ENCODE measurements at regions not wholly inside any gene's neighbourhood (a gene's known extent, or its start where the extent isn't known, plus 50 kb on each side); places are given as distances from the start of the nearest gene placed in this dataset.

DNA sequence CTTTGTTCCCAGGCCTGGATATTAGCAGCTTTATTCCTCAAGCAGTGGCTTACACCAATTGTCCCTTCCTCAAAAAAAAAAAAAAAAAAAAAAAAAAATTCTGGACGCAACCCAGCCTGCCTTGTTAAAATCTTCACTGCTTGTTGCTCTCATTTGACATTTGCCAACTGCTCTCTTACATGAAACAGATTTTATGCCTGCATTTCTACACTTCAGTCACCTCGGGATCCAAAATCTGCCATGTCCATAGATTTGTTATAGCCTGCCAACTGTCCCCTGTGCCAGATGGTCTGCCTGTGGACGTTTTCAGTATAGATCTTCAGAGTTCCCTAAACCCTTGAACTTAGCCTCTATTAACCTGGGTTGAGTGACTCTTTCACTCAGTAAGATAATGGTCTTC lies 651.5 kb downstream of the FSCB start:
- TF ChIP-seq, protein P1, sequence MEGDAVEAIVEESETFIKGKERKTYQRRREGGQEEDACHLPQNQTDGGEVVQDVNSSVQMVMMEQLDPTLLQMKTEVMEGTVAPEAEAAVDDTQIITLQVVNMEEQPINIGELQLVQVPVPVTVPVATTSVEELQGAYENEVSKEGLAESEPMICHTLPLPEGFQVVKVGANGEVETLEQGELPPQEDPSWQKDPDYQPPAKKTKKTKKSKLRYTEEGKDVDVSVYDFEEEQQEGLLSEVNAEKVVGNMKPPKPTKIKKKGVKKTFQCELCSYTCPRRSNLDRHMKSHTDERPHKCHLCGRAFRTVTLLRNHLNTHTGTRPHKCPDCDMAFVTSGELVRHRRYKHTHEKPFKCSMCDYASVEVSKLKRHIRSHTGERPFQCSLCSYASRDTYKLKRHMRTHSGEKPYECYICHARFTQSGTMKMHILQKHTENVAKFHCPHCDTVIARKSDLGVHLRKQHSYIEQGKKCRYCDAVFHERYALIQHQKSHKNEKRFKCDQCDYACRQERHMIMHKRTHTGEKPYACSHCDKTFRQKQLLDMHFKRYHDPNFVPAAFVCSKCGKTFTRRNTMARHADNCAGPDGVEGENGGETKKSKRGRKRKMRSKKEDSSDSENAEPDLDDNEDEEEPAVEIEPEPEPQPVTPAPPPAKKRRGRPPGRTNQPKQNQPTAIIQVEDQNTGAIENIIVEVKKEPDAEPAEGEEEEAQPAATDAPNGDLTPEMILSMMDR (IDR thresholded peaks at IDR 0.05; ENCODE audit: borderline replicate concordance, extremely low read depth, insufficient read depth), result no peak
- peak in 1 of 5 donors; percentile 2 for DNase-seq
- no peak for FAIRE-seq
- Histone ChIP-seq H3K9me3 (ENCODE audit: control insufficient read depth in 2 of 3, insufficient read depth in 1 of 3, low read length in 3 of 3) (no peaks in the 10 kb centered on the region), H3K4me3 (ENCODE audit: low read length in 3 of 3) (no peak overlapping the region), H3K27ac (ENCODE audit: low read depth in 2 of 2, low read length in 2 of 2) (no peak overlapping the region), H3K9ac (ENCODE audit: low read length in 3 of 3) (no peak overlapping the region), H3K4me1 (ENCODE audit: control insufficient read depth in 2 of 3, insufficient read depth in 2 of 3, low read depth in 1 of 3, low read length in 3 of 3) (no peaks in the 10 kb centered on the region), H3K27me3 (ENCODE audit: control insufficient read depth, insufficient read depth, low read length) (no peaks in the 10 kb centered on the region), H3K36me3 (ENCODE audit: control insufficient read depth in 2 of 3, insufficient read depth in 3 of 3, low read length in 3 of 3) (no peaks in the 10 kb centered on the region)
- intact Hi-C loops (cut with DNase I), result no loop called here

DNA sequence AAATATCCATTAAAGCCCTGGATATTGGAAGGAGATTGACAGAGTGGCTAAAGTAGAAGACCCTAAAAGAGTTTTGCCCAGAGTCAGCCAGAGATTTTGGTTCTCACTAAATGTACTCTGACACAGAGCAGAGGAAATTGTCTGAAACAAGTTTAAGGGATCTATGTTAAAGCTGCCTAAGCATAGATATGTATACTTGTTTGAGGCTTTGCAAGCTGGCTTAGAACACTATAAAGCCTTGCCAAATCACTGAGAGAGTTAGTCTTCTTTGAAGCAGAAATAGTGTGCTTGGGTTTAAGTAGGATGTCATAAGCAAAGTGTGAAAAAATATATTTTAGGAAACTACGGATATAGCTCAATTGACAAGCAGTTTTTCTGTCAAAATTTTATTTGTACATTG lies 653.5 kb downstream of the FSCB start:
- Histone ChIP-seq H3K9ac (ENCODE audit: low read length in 3 of 3) (no peak overlapping the region), H3K4me1 (ENCODE audit: control insufficient read depth in 2 of 3, insufficient read depth in 2 of 3, low read depth in 1 of 3, low read length in 3 of 3) (no peaks in the 10 kb centered on the region), H3K4me3 (ENCODE audit: low read length in 3 of 3) (no peak overlapping the region), H3K9me3 (ENCODE audit: control insufficient read depth in 2 of 3, insufficient read depth in 1 of 3, low read length in 3 of 3) (no peaks in the 10 kb centered on the region), H3K27me3 (ENCODE audit: control insufficient read depth, insufficient read depth, low read length) (no peaks in the 10 kb centered on the region), H3K36me3 (ENCODE audit: control insufficient read depth in 2 of 3, insufficient read depth in 3 of 3, low read length in 3 of 3) (no peaks in the 10 kb centered on the region), H3K27ac (ENCODE audit: low read depth in 2 of 2, low read length in 2 of 2) (no peak overlapping the region)
- intact Hi-C loops (cut with DNase I), result no loop called here
- FAIRE-seq, result no peak
- DNase-seq, result no peak
- TF ChIP-seq, protein P1 (IDR thresholded peaks at IDR 0.05; ENCODE audit: borderline replicate concordance, extremely low read depth, insufficient read depth), result no peak

DNA sequence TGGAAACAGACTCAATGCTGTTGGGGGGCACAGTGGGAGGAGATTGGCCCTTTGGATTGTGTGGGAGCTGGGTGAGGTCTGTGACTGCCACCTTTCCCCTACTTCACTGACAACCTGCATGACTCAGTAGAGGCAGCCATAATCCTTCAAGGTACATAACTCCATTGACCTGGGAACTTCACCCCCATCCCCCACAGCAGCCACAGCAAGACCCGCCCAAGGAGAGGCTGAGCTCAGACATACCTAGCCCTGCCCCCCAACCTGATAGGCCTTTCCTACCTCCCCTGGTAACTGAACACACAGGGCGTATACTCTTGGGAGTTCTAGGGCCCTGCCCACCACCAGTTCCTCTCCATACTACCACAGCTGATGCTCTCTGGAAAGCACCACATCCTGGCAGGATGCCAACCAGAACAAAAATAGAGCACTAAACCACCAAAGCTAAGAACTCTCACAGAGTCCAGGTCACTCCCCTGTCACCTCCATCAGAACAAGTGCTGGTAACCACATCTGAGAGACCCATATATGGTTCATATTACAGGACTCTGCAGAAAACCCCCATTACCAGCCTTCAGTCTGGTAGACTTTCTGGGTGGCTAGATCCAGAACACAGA lies 703.9 kb downstream of the FSCB start:
- DNase-seq (no peak), FAIRE-seq (no peak)
- H3K4me1 ChIP-seq (ENCODE audit: control insufficient read depth in 2 of 3, insufficient read depth in 2 of 3, low read depth in 1 of 3, low read length in 3 of 3), result no peaks in the 10 kb centered on the region
- no peak overlapping the region for H3K4me3 ChIP-seq (ENCODE audit: low read length in 3 of 3)
- TF ChIP-seq, protein P1 (IDR thresholded peaks at IDR 0.05; ENCODE audit: borderline replicate concordance, extremely low read depth, insufficient read depth), result no peak
- H3K9me3 ChIP-seq (ENCODE audit: control insufficient read depth in 2 of 3, insufficient read depth in 1 of 3, low read length in 3 of 3), result no peaks in the 10 kb centered on the region
- no peak overlapping the region for H3K9ac ChIP-seq (ENCODE audit: low read length in 3 of 3)
- H3K27me3 ChIP-seq (ENCODE audit: control insufficient read depth, insufficient read depth, low read length), result no peaks in the 10 kb centered on the region
- intact Hi-C loops (cut with DNase I), result no loop called here
- no peak overlapping the region for H3K27ac ChIP-seq (ENCODE audit: low read depth in 2 of 2, low read length in 2 of 2)
- H3K36me3 ChIP-seq (ENCODE audit: control insufficient read depth in 2 of 3, insufficient read depth in 3 of 3, low read length in 3 of 3), result no peaks in the 10 kb centered on the region

Measured in kidney (tissue), 13 donors.